HuH-7 (cell line): ENCODE measurements at regions not wholly inside any gene's neighbourhood (a gene's known extent, or its start where the extent isn't known, plus 50 kb on each side); places are given as distances from the start of the nearest gene placed in this dataset.
"Not testable (repeated sequence)": the region's sequence is repeated elsewhere in the genome, so short reads cannot be mapped to it uniquely, and the experiment has no call there.

Experiments
- DNase-seq: peaks from one replicate; pipeline ENCODE4 v3.0.0; 2011; ENCODE audit warnings: low spot score

DNA sequence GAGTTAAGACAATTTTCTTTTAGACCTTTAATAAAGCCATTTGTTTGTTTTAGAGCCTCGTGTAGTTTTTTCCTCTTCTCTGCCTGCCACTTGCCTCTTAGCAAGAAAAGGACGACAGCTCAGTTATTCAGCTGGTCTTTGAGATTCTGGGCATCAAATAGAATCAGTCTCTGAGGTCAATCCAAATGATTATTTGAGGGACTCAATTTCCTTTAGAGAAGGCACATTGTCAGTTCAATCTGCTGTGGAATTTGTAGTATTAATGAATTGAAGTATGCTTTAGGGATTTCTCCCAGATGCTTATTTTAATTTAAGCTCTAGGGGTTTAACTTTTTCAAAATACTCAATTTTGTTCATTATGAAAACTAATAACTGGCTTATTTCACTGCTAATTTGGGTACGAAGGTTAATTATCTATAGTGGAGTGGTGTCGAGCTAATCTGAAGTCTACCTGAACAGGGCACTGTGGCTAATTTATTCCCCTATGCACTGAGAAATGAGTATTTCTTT lies 841.2 kb upstream of the AUTS2 start:
- no peak for DNase-seq

DNA sequence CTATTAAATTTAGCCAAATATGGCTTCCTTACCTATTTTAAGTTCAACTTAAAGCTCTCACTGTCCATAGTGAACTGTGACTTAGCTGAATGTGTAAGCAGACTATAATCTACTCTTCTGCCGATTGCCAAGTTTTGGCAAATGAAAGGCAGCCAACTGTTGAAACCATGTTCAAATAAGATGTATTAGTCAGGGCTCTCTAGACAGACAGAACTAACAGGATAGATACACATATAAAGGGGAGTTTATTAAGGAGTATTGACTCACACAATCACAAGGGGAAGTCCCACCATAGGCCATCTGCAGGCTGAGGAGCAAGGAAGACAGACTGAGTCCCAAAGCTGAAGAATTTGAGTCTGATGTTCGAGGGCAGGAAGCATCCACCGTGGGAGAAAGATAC lies 837.7 kb upstream of the AUTS2 start:
- no peak for DNase-seq

DNA sequence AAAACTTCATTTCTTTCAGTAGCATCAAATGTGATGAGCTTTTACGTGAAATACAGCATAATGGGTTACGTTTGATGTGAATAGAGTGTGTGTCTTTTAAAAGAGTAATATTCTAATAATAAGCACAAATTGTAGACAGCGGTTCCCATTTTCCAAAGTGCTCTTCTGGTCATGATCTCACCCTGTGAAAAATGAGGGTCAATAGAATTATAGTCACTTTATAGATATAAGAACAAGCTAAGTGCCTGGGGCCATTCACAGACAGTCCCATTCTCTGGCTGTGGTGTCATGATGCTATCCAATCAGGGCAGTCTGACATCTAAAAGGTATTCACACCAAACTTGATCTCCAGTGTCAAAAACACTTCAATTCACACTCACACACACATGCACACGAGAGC lies 830.8 kb upstream of the AUTS2 start:
- no peak for DNase-seq

DNA sequence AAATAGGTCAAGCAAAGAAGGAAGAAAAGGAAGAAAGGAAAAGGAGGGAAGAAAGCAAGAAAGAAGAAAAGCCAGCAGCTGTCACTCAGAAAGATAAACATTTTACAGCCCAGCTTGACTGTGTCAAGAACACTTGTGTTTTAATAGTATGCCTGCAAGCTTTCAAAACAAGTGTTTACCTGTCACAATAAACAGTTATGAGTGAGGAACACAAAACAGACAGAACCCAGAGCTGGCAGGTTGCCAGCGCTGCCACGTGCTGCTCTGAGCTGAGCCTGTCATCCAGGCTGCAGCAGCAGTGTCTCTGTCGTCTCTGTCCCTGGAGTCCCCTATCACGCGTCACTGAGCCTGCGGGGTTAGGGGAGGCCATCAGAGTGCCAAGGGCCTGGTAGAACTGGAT lies 827.6 kb upstream of the AUTS2 start:
- DNase-seq = no peak

DNA sequence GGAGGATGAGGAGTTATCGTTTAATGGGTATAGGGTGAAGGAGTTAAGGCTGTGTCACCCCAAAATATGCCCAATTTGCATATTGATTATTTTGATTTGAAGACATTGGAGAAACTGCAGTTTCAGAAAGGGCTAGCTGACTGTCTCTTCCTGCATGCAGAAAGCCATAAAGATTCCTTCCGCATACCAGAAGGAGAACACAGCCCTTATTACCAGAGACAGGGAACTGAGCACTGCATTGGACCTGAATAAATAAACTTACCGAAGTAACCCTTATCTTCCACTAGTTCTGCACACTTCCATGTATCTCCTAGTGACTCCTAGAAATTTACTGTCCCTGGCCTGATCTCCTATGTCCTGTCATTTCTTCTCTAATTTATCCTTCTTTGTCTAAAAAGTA lies 821.9 kb upstream of the AUTS2 start:
- DNase-seq = no peak

DNA sequence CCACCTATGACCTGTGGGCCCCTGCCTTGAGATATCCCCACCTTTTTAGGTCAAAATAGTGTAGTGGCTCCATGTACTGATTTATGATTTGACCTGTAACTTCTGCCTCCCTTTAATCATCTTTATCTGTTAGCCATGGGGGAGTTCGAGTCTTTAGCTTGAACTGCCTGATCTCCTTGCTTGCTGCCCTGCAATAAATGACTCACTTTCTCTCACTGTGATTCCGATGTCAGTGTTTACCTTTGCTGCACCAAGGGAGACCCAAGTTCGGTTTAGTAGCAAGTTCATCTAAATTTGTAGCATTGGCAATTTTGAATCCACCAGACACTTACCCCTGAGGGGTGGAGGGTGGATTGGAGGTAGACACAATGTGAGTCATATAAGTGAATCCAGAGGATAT lies 814.6 kb upstream of the AUTS2 start:
- no peak for DNase-seq

DNA sequence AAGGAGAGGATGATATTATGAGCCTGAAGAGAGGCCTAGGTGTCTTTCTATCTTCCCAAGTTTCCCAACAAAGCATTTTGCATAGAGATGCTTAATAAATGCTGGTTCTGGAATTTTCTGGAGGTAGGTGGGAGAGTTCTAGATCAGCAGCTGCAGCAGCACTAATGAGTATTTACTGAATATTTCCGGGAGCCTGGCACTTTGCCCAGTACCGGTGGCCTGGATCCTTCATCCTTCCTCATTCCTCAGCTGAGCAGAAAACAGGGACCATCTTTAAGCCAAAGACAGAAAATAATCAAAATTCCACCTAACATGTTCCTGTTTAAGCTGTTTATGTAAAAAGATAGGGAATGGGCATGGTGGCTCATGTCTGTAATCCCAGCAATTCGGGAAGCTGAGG lies 813.2 kb upstream of the AUTS2 start:
- no peak for DNase-seq

DNA sequence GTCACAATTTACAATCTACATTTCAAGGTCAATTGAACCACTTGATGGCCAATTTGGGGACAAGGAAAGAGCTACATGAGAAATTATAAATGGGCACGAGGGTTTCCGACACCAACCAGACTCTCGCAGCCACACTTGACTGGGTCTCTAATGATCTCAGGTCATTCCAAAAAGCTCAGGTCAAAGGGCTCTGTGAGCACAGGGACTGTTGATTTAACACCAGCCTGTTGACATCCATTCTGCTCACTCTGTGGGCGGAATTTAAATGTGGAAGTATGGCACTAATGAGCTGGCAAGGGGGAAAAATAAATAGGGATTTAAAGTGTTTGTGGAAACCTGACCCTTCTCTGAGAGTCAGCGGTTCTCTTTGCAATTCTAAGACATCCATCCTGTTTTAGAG lies 810.7 kb upstream of the AUTS2 start:
- DNase-seq = no peak

DNA sequence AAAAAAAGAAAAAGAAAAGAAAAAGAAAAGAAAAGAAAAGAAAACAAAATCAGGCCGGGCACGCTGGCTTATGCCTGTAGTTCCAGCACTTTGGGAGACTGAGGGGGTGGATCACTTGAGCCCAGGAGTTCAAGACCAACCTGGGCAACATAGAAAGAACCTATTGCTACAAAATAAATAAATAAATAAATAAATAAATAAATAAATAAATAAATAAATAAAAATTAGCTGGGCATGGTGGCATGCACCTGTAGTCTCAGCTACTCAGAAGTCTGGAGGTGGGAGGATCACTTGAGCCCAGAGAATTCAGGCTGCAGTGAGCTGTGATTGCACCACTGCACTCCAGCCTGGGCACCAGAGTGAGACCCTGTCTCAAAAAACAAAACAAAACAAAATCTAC lies 809.7 kb upstream of the AUTS2 start:
- DNase-seq = not testable (repeated sequence)

DNA sequence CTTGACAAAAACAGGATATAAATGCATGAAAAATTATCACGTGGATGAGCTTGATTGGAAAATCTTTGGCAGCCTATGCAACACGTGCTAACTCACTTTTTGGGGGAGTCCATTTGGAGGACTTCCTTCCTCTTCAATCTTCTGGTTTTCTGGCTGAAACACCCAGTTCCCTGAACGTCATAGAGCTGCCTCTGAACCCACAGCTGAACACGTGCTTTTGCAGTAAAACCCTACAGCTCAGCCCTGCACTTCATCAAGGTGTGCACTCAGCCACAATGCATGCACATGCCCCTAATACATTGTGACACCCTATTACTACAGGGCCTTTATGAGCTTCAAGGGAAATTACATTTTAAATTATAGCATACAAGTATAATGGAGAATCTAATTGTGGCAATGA lies 808.7 kb upstream of the AUTS2 start:
- DNase-seq = no peak

DNA sequence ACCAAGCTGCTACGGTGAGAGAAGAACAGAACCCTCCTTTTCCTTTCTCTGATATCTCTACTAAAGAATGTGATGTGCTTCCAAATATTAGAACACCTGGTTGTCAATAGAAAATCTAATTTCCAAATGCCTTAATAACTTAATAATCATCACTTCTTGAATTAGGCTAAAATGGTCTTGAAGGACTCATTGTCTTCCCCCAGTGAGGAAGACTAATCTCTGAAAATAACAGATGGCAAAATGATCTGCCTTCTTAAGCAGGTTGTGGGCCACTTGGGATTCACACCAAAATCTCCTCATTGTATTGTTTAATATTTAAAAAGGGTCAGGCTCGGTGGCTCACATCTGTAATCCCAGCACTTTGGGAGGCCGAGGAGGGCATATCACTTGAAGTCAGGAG lies 805.9 kb upstream of the AUTS2 start:
- no peak for DNase-seq

DNA sequence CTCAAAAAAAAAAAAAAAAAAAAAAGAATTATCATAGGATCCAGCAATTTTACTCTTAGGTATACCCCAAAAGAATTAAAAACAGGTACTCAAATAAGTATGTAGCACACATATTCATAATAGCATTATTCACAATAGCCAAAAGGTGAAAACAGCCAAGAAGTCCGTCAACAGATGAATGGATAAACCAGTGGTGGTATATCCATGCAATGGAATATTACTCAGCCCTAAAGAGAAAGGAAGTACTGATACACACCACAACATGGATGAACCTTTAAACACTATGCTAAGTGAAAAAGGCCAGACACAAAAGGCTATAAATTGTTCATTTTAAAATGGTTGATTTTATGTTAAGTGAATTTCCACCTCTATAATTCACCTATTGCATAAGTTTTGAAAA lies 804.8 kb upstream of the AUTS2 start:
- no peak for DNase-seq

DNA sequence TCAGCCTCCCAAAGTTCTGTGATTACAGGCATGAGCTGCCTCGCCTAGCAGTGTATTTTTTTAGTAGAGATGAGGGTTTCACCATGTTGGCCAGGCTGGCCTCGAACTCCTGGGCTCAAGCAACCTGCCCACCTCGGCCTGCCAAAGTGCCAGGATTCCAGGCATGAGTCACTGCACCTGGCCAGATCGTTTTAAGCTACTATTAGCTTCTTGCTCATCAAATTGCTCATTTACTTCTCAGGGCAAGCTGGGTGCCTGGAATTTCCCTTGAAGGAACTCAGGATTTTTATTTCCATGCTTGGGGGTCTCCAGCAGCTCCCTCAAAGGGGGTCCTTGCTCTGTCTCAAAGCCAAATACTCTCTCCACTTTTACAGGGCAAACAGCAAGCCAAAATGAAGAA lies 798.0 kb upstream of the AUTS2 start:
- DNase-seq = no peak

DNA sequence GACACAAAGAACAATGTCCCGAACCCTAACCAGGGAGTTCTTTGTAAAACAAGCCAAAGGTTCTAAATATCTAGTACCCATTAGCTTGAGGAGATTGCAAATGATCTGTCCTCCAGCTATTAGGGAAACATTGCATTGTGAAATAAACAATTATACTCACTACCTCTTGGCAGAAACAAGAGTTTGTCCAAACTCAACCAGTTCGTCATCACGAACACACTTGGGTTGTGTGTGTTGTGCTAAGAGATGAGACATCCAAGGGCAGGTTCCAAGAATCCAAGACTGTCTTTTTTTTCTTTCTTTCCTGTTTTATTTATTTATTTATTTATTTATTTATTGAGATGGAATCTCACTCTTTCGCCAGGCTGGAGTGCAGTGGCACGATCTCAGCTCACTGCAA lies 793.1 kb upstream of the AUTS2 start:
- DNase-seq = no peak

DNA sequence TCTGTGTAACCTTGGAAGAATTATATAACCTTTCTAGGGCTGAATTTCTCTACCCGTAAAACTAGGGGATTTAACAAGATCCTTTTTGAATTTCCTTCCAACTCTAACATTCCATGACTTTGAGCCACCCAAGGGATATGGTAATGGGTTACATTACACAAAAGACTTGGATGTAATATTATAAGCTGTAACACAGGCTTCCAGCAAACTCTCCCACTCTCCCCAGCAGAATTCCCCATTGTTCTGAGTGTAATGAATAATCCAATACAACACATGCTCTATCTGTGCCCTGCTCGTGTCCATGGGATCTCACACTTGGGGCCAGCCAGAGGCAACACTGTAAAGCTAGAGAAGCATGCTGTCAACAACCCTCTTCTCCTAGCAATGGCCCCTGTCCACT lies 790.6 kb upstream of the AUTS2 start:
- no peak for DNase-seq

DNA sequence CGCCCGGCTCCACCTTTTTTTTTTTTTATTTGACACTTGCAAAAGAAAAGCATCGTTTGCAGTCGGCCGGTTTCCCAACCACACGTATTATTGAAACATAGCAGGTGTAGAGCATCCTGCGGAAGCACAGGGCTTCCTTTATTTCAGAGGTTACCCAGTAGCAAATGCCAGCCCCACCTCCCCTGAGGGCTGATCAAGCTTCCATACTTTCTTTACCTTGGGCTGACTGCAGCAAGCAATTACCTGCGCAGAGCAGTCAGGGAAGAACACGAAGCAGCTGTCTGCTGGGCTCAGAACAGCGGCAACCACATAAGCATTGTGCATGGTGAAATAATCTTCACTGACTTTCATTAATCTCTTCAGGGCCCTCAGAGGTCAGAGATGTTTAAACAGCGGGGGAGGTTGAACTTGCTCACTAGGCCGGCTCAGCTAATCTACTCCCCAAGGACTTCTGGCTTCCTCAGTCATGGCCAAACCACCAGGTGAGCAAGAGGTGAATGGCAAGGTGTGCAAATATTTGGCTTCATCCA lies 784.7 kb upstream of the AUTS2 start:
- DNase-seq = no peak

DNA sequence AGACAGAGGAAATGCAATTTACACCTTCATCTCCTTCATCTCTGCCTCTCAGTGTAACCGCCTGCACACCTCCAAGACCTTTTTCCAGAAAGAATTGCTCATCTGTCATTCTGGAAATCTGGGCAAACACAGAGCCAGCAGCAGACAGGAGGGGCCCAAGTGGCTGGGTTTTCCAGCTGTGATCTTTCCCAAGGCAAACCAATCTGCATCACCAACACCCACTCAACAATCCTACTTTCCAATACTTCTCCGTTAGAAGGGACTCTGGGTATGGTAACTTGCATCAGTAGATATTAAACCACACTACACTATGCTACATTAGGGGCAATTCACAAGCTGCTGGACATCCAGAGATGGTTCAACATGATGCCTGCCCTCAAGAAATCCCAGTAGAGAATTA lies 781.8 kb upstream of the AUTS2 start:
- DNase-seq = no peak

DNA sequence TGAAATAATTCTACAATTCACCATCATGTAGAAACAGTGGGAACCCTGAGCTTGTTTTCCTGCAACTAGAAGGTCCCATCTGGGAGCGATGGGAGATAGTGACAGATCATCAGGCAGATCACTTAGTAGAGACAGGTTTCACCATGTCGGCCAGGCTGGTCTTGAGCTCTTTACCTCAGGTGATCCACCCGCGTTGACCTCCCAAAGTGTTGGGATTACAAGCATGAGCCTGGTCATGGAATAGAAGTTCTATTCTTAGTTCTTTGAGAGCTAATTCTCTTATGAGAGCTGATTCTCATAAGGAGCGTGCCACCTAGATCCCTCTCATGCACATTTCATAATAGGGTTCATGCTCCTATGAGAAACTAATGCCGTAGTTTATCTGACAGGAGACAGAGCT lies 778.0 kb upstream of the AUTS2 start:
- DNase-seq = no peak

DNA sequence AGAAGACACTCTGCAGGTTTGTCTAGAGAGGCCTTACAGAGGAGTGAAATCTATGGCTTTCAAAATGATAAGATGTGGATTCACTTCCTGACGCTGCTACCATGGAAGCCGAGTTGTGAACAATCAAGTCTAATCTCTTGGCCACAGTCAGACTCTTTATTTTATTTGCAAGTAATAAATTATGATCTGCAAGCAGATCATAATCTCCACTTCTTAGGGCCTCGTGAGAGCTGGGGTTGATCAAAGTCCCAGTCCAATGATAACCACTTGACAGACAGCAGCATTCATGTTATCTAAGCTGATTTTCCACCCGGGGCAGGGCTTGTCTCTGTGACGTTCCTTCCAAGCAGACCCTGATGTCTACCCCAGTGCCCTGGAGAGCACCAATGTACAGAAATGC lies 776.4 kb upstream of the AUTS2 start:
- DNase-seq = no peak

DNA sequence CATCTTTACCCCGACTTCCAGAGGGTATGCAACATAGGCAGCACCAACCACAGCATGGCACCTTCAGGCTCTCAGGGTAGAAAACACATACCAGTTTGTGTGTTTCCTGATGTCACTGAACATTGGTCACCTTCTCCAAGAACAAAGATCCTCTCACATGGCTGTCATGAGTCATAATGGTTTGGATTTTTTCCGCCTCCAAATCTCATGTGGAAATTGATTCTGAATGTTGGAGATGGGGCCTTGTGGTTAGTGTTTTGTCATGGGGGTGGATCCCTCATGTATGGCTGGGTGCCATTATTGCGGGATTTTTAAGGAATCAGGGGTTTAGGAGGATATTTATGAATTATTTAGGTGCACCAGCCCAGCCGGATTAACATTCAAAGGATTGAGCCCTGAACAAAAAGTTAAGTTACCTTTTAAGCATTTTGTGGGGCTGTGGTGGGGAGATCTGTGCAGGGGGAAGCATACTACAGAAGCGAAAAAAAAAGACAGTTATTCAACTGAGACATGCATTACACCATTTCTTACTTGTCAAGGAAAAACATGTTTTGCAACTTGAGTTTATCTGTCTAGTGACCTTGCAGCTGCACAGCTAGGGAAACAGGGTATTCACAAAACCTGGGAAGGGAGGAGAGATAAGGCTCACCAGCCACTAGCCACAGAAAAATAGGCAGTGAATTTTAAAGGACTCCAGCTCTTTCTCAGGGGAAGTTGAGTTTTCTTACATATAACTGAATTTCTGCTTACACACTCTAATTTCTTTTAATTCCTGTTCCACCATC lies 774.1 kb upstream of the AUTS2 start:
- DNase-seq = no peak

DNA sequence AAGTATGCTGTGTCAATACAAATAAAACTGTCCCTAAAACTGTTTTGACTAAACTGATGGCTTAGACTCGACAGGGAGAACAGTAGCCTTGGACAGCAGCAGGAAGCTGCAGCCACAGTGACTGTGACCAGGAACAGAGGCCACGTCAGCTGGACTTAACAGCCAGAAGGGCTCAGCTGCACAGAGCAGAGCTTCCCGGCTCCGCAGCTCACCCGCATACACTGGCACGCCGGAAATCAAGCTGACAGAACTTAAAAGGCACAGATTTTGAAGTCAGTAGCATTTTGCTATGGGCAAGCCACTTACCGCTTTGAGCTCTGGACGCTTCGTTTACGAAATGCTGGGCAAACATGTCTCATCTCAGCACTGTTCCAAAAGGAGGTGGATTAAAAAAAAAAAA lies 769.7 kb upstream of the AUTS2 start:
- no peak for DNase-seq

DNA sequence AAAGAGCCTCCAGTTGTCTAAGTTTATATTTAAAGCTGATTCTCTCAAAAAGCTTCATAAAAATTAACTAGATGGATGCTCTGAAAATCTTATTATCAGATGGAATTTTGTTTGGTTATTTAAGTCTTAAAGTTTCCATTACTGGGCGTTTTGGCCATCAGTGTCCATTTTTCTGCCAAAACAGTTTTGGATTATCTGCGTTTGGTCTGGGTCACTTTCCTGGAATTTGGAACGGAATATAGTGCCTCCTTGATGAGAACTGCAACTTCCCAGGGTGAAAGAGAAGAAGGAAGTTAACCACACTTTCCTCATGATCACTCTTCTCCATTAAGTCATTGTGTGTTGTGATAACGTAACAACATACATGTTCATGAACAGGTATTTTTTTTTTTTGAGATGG lies 764.9 kb upstream of the AUTS2 start:
- no peak for DNase-seq

DNA sequence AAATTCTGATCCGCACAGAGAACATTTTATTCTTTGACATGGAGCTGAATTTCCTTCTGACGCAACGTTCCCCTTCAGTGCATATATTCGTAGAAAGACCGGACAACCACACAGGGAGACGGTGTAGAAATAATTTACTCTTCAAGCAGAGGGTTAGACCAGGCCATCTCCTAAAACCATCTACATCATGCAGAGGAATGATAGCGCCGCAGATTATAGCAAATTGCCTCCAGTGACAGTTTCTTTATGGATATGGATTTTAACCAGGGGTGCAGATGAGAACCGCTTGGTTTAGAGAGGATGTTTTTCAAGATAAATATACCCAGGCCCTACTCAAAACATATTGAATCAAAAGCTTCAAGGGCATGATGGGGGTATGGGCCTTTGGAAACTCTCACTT lies 759.3 kb upstream of the AUTS2 start:
- DNase-seq = no peak

DNA sequence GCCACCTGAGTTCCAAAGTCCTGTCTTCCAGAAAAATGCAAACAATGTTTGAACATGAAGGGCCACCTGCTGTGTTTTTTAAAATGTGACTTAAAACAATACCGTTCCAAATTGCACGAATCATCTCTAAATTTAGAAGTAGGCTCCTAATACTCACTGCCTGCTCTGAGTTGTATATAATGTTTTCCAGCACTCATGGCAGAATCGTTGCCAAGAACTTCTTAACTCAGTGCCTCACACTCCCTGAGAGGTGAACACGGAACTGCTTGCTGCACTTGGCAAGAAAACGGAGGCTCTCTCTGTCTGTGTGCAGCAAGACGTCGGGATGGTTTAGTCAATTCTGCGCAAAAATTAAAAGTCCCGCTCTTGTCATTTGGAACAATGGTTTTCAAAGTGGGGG lies 757.3 kb upstream of the AUTS2 start:
- DNase-seq = no peak
